OCI-M2 (cell line): ENCODE measurements at regions not wholly inside any gene's neighbourhood (a gene's known extent, or its start where the extent isn't known, plus 50 kb on each side); places are given as distances from the start of the nearest gene placed in this dataset.

Experiments
- DNase-seq: peaks from one replicate; lab custom pipeline; 2025; ENCODE audit not compliant: unreplicated experiment; lab: John Stamatoyannopoulos, UW

- DNase-seq: no peak
Observed at GRCh38 chr12:93011100-93011499, 82.0 kb upstream of the EEA1 start.

- DNase-seq: no peak
Observed at GRCh38 chr12:93015871-93016751, 87.0 kb upstream of the EEA1 start.

- no peak for DNase-seq
Observed at GRCh38 chr12:93016752-93017350, 87.8 kb upstream of the EEA1 start.

- no peak for DNase-seq
Observed at GRCh38 chr12:93018610-93019009, 89.5 kb upstream of the EEA1 start.

GRCh38 chr12:93019212-93019927 lies 90.3 kb upstream of the EEA1 start:
- no peak for DNase-seq

GRCh38 chr12:93019975-93020630 lies 91.0 kb upstream of the EEA1 start:
- no peak for DNase-seq

GRCh38 chr12:93020631-93021597 lies 91.8 kb upstream of the EEA1 start:
- no peak for DNase-seq

- DNase-seq: no peak
Observed at GRCh38 chr12:93022603-93023340, 93.7 kb upstream of the EEA1 start.

- DNase-seq: no peak
Observed at GRCh38 chr12:93025145-93026103, 96.3 kb upstream of the EEA1 start.

- DNase-seq: no peak
Observed at GRCh38 chr12:93027041-93027440, 97.9 kb upstream of the EEA1 start.

- no peak for DNase-seq
Observed at GRCh38 chr12:93029091-93029490, 100.0 kb upstream of the EEA1 start.

- no peak for DNase-seq
Observed at GRCh38 chr12:93031028-93031427, 101.9 kb upstream of the EEA1 start.

- no peak for DNase-seq
Observed at GRCh38 chr12:93032758-93033157, 103.7 kb upstream of the EEA1 start.

- DNase-seq: no peak
Observed at GRCh38 chr12:93033948-93034347, 104.9 kb upstream of the EEA1 start.

GRCh38 chr12:93039062-93039461 lies 110.0 kb upstream of the EEA1 start:
- DNase-seq: no peak

GRCh38 chr12:93039930-93040329 lies 110.8 kb upstream of the EEA1 start:
- no peak for DNase-seq

- no peak for DNase-seq
Observed at GRCh38 chr12:93040367-93040766, 111.3 kb upstream of the EEA1 start.

- DNase-seq: no peak
Observed at GRCh38 chr12:93041416-93041815, 112.3 kb upstream of the EEA1 start.
